ENCODE measurements at regions not wholly inside any gene's neighbourhood (a gene's known extent, or its start where the extent isn't known, plus 50 kb on each side); places are given as distances from the start of the nearest gene placed in this dataset.
"Not testable (repeated sequence)": the region's sequence is repeated elsewhere in the genome, so short reads cannot be mapped to it uniquely, and the experiment has no call there.

- DNase-seq: no peak
Measured at GRCh38 chrX:18102006-18102405, 118.7 kb downstream of the BEND2 start.

GRCh38 chrX:18101087-18101486 is 119.6 kb downstream of the BEND2 start:
- no peak for DNase-seq

GRCh38 chrX:18099745-18100144 is 120.9 kb downstream of the BEND2 start:
- DNase-seq: no peak

- no peak for DNase-seq
Measured at GRCh38 chrX:18098763-18099162, 121.9 kb downstream of the BEND2 start.

- no peak for DNase-seq
Measured at GRCh38 chrX:18076434-18076833, 144.3 kb downstream of the BEND2 start.

GRCh38 chrX:18075603-18076002 is 145.1 kb downstream of the BEND2 start:
- peak; percentile 76 to 84 for DNase-seq

GRCh38 chrX:18068045-18068444 is 152.6 kb downstream of the BEND2 start:
- DNase-seq: not testable (repeated sequence)

- peak; percentile 24 to 31 for DNase-seq
Measured at GRCh38 chrX:18065956-18066355, 154.7 kb downstream of the BEND2 start.

- DNase-seq: no peak
Measured at GRCh38 chrX:18051690-18052089, 169.0 kb downstream of the BEND2 start.

GRCh38 chrX:18047491-18047890 is 173.2 kb downstream of the BEND2 start:
- DNase-seq: no peak

- DNase-seq: no peak
Measured at GRCh38 chrX:18045436-18045835, 175.2 kb downstream of the BEND2 start.

- no peak for DNase-seq
Measured at GRCh38 chrX:18042776-18043175, 177.9 kb downstream of the BEND2 start.

GRCh38 chrX:18041656-18042055 is 179.0 kb downstream of the BEND2 start:
- no peak for DNase-seq

GRCh38 chrX:18039023-18039422 is 177.9 kb upstream of the RAI2 start:
- DNase-seq: no peak

- DNase-seq: no peak
Measured at GRCh38 chrX:18036394-18036793, 175.3 kb upstream of the RAI2 start.

- DNase-seq: no peak
Measured at GRCh38 chrX:18034945-18035344, 173.8 kb upstream of the RAI2 start.

GRCh38 chrX:18034504-18034903 is 173.4 kb upstream of the RAI2 start:
- no peak for DNase-seq

GRCh38 chrX:18032486-18033221 is 171.6 kb upstream of the RAI2 start:
- no peak for DNase-seq

GRCh38 chrX:18031726-18032375 is 170.8 kb upstream of the RAI2 start:
- no peak for DNase-seq

- not testable (repeated sequence) for DNase-seq
Measured at GRCh38 chrX:18030656-18031055, 169.6 kb upstream of the RAI2 start.

GRCh38 chrX:18026166-18026565 is 165.1 kb upstream of the RAI2 start:
- DNase-seq: no peak

- no peak for DNase-seq
Measured at GRCh38 chrX:18017411-18017810, 156.3 kb upstream of the RAI2 start.

GRCh38 chrX:18016941-18017340 is 155.8 kb upstream of the RAI2 start:
- no peak for DNase-seq

GRCh38 chrX:18010253-18010652 is 149.2 kb upstream of the RAI2 start:
- DNase-seq: no peak

GRCh38 chrX:18003876-18004275 is 142.8 kb upstream of the RAI2 start:
- DNase-seq: no peak
